ENCODE measurements at regions not wholly inside any gene's neighbourhood (a gene's known extent, or its start where the extent isn't known, plus 50 kb on each side); places are given as distances from the start of the nearest gene placed in this dataset.

GRCh38 chr22:49634006-49634772 lies 193.5 kb downstream of the BRD1 start:
- TF ChIP-seq MYC (IDR thresholded peaks at IDR 0.05; ENCODE audit: low read depth, low read length) (no peak), POLR2A (IDR thresholded peaks at IDR 0.05; ENCODE audit: extremely low read depth, insufficient read length) (no peak), CTCF (IDR thresholded peaks at IDR 0.05; ENCODE audit: low read depth, low read length) (no peak)

Data from NB4 (cell line).